GM21576 (cell line): ENCODE measurements at regions not wholly inside any gene's neighbourhood (a gene's known extent, or its start where the extent isn't known, plus 50 kb on each side); places are given as distances from the start of the nearest gene placed in this dataset.

Source experiments
- ATAC-seq: cut with Tn5 transposase; IDR thresholded peaks from one replicate; pipeline ENCODE4 v1.9.1; 2021; ENCODE audit warnings: mild to moderate bottlenecking, moderate library complexity; ENCODE audit not compliant: unreplicated experiment

DNA sequence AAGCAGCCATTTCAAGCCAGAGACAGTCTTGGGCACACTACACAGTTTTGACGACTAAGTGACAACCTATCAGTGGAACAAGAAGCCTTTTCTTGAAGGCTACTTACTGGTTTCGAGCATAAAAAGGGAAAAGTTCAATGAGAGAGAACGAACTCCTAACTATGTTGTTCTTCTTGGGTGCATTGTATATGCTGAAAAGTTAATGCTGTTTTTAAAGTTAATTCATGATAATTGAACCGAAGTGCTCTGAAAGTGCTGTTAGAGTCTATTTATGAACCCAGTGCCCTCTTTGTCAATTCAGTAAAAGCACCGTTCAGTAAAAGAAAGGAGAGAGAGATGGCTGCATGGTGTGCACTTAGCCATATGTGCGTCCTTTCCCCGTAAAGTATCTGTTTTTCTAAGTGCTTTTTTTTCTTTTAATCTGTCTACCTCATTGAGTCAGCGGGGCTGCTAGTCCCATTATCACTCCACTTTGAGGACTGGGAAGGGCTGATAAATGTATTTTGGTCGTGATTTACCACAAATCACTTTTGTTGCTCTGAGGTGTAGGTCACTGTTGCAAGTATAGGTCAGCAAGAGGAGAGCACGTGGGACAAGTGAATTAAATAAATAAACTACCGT lies 380.7 kb upstream of the GOLIM4 start:
- ATAC-seq, result no peak

DNA sequence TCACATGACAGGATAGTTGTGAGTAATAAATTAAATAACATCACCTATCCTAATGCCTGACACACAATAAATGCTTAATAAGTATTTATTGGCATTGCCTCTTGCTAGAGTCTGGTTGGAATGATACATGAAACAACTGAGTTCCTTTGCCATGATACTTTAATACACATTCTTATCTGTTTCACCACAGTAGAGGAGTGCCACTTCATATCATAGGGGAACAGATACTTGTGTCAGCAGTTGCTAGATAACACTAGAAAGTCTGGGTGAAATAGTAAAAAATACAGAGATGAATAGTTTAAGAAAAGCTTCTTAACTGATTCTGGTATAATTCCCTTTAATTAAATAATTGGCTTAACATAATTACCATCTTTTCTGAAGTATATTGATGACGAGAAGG lies 380.0 kb upstream of the GOLIM4 start:
- ATAC-seq, result no peak

DNA sequence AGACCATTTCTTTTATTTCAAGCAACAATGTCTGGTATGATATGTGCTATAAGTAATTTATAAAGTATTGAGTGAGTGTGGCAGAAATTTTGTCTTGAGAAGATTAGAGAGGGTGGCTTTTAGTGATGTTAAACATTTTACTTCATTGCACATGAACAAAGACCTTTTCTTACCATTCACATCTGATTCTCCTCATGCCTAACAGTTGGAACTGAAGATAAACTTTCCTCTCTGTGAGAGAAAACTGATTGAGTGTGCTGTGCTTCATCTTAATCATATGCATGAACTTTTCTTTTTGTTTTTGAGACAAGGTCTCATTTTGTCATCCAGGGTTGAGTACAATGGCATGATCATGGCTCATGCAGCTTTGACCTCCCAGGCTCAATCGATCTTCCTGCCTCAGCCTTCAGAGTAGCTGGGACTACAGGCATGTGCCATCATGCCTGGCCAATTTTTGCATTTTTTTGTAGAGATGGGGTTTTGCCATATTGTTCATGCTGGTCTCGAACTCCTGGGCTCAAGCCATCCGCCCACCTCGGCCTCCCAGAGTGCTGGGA lies 377.7 kb upstream of the GOLIM4 start:
- no peak for ATAC-seq

DNA sequence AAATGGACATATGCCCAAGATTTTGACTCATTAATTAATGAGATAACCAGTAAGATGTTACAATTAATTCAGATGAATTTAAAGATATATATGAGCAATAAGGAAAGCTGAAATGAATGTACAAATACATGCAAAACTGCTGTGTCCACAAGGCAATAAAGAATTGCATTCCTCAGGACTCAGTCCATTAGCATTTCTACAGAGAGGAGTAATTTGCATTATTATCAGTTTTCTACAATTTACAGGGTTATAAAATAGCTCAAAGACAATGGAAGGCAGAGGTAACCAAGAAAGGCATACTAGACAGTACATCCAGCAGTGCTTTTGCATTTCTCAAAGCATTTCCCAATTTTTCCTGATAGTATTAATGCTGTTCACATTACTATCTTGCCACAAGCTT lies 377.1 kb upstream of the GOLIM4 start:
- no peak for ATAC-seq

DNA sequence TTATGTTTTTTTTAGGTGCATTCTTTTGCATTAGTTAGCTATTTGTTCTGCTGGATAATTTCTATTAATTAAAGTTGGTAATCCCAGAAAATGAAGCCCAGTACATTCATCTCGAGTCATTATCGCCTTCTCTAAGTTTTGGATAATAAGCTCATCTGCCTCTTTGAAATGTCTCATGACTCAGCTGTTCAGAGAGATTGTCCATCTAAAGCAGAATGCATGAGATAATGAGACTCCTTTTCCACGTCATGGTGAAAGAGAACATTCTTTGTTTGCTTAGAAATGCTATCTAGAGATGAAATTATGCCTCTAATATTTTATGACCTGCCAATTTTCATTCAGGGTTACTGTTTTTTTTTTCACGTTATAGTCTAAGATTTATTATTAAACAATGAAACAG lies 374.7 kb upstream of the GOLIM4 start:
- no peak for ATAC-seq

DNA sequence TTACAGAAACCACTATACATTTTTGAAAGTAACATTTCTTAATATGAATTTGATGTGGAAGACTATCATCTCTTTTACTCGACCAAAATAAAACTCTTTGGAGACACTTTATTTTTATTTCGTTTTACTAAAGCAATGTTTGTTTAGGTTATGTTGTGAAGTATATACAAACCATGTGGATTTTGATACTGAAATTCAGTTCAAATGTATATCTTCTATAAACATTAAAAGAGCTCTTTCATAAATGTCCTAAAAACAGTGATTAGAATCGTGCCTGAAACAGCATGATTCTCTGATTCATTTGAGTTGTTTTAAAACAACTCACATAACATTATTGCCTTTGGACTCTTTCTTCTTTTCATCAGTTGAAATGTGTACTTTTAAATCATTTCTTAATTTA lies 373.7 kb upstream of the GOLIM4 start:
- ATAC-seq, result no peak

DNA sequence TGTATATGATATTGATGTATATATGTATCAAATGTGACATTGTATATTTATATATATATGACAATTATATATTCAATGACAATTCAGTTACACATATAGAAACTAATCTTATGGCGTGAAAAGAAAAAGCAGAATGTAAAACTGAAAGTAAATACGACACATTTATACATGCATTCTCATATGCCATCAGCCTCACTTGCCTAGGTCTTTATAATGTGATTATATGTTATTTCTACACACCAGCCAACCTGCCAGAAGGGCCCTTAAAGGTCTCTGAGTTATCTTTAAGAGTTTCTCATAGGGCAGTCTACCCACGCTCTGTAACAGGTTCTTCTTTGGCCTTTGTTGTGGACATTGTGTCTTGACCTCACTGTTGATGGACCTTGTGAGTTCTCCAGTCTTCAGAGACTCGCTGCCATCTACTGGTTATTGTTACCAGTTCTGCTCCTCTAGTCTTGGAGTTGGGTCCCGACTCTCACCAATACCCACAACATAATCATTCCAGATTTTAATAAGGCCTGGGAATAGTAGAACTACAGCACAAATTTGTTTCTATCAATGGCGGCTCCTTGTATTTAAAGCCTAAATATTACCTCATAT lies 371.5 kb upstream of the GOLIM4 start:
- no peak for ATAC-seq

DNA sequence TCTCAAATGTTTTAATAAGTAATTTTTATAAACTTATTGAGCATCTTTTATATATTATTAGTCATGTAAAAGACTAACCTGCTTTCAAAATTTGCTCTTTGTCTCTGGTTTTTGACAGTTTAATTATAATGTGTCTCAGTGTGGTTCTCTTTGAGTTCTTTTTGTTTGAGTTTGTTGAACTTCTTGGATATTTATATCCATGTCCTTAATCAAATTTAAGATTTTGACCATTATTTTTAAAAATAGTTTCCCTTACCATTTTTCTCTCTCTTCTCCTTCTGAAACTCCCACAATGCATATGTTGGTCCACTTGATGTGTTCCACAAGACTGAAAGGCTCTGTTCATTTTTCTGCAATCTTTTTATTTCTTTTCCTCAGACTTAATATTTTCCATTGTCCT lies 366.1 kb upstream of the GOLIM4 start:
- no peak for ATAC-seq

DNA sequence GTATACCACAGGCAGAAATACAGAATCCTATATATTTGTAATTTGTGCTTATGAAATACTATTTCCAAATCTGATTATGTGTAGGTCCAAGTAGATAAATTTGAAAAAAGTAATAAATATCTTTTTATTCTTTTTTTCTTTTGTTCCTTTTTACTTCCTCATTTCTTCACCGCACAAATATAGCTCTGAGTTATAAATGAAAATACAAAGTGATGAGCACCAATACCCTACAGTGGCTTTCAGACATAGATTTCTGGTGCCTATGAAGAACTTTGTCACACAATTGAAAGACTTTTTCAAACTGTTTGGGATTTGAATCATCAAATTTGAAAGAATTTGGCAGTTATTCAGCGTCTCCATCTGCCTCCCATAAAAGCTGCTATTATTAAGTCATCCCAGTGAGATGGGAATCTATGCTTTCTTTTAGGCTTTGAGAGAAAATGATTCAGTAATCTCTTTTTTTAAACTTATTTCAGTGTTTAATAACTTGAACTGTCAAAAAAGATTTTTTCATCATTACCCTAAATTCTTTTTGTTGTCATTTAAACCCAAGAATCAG lies 363.6 kb upstream of the GOLIM4 start:
- ATAC-seq, result no peak

DNA sequence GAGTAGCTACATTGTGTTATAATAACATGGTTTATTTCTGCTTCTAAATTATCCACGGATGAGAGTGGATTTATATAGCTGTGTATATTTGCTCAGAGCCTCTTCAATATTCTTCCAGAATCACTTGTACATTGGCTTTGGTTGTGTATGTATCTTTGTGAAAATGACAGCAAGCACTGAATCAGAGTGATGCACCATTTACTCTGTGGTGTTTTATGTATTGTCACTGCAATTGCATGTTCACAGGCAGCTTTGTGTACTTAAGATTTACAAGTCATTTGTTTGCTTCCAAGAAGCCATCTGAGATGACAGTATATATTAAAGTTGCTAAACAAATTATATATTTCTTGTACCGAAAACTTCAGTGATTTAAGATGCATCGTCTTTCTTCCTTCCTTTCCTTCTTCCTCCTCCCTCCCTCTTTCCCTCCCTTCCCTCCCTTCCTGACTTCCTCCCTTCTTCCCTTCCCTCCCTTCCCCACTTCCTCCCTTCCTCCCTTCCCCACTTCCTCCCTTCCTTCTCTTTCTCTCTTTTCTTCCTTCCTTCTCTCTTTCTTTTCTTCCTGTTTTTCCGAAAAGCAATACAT lies 362.3 kb upstream of the GOLIM4 start:
- no peak for ATAC-seq

DNA sequence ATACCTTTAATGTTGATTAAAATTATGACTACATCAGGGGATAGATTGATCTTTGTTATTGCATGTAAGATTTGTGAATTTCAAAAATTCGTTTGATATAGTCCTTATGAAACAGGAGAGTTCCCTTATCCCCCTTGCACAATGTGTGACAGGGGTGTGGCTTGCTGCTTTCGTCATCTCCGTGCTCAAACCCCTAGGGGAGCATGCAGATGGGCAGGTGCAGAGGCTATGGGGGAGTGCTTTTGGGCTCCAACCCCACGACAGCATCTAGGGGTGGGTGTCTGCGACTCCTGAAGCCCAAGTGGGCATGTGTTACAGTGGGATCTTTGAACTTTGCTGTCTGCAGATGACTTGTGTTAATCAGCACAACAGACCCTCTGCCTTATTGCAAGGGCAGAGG lies 360.1 kb upstream of the GOLIM4 start:
- ATAC-seq, result no peak

DNA sequence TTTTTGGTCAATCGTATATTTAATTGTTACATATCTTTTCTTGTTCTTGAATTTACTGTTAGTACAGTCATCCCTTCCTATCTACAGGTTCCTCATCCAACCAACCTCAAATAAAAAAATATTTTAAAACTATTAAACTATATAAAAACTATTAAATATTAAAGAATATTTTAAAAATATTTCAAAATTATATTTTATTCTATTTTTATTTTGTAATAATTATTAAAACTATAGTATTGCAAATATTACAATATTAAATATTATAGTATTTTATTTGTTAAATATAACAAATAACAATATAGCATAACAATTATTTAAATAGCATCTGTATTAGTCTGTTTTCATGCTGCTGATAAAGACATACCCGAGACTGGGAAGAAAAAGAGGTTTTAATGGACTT lies 357.9 kb upstream of the GOLIM4 start:
- no peak for ATAC-seq

DNA sequence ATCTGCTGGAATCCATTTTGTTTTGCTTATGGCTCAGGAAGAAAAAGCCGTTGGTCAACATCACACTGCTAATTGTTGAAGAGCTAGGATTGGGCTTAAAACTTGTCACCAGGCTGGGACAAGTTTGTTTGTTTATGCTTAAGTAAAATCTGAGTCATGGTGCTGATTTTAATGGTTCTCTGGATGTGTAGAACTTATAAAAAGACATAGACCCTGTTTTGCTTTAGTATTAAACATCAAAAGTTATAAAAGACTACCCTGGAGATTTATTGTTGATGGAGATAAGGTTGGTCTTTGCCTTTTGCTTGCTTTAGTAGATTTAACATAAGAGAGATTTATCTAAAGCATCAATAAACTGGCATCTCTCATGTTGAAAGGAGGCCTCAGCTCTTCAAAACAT lies 348.2 kb upstream of the GOLIM4 start:
- ATAC-seq, result no peak

DNA sequence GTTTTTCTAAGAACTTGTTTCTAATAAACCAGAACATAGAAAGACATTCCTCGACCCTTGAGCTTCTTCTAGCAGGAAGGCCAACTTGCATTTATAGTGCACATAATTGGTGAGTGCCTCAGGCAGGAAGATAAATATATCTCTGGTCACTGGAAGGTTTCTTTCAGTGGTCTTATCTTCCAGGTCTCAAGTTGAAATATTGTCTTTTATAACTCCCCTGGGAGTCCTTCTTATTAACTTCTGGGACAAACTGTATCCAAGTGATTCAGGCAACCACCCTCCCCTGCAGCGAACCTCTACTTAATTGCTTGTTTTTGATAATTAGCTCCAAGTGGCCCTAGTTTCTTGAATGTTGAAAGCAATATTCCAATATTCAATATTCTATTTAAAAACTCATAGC lies 346.8 kb upstream of the GOLIM4 start:
- ATAC-seq, result no peak

DNA sequence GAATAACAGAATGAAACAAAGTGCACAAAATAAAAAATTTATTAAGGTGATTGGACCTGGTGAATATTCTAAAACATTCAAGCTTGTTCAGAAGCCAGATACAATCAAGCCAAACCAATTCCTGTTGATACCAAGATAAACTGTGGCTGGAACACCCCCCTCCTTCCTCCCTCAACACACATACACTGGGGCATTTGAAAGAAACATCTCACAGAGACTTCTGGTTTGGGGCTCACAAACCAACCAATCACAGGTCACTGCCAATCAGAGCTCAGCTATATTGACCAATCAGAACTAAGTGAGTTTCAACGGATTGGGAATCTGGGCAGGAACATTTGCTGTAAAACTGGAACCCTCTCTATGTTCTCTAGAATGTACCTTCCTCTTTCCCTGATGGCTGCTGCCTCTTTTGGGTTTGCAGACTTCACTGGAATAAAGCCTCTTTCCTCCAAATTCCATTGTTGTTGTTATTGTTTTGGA lies 340.6 kb upstream of the GOLIM4 start:
- no peak for ATAC-seq

DNA sequence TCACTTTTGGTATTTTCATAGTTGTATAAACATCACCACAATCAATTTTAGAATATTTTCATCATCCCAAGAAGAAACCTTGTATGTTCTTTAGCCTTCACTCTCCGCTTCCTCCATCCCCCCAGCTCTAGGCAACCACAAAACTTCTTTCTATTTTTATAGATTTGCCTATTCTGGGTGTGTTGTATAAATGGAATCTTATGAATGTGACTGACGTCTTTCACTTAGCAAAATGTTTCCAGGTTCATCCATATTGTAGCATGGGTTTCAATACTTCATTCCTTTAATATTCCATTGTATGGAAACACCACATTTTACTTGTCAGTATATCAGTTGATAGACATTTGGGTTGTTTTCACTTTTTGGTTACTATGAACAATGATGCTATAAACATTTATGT lies 335.8 kb upstream of the GOLIM4 start:
- ATAC-seq, result no peak

DNA sequence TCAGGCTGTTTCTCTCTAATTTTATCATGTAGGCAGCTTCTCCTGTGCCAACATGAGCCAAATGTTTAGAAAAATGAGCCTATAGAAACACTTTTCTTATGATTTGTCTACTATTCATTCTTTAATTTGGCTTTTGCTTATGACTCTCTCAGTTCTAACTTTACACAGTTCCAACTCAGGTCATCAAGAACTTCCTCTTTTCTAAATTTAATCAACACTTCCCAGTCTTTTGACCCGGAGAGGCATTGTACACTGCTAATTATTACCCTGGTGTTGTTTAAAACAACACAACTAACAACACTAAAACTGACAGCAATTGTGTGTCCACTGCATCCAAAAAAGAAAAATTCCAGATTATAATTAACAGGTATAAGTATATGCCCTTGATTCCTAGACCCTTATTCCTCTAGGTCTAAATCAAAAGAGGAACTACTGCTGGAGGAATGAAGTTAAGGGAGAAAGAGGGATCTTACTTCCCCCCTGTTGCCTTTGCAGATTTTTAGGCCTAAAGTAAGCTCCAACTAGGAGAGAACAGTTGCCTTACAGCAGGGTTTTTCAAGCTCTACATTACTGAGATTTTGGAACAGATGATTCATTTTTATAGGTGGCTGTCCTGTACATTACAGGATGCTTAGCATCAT lies 332.2 kb upstream of the GOLIM4 start:
- no peak for ATAC-seq

DNA sequence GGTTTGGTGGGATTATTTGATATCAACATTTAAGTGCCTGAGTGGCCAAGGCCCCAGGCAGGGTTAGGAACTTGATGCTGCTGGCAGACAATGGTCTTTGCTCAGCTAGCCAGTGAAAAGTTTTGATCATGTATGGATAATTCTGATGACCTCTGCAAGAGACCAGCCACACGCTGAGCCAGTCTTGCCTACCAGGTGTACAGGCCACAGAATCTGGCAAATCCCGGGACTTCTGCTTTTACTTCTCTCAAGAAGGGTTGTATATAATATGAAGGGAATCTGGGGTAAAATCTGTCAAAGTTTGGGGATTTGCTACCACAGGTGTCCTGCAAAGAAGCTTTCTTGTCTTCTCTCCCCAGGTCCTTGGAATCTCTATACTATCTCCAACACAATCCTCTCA lies 331.4 kb upstream of the GOLIM4 start:
- no peak for ATAC-seq

DNA sequence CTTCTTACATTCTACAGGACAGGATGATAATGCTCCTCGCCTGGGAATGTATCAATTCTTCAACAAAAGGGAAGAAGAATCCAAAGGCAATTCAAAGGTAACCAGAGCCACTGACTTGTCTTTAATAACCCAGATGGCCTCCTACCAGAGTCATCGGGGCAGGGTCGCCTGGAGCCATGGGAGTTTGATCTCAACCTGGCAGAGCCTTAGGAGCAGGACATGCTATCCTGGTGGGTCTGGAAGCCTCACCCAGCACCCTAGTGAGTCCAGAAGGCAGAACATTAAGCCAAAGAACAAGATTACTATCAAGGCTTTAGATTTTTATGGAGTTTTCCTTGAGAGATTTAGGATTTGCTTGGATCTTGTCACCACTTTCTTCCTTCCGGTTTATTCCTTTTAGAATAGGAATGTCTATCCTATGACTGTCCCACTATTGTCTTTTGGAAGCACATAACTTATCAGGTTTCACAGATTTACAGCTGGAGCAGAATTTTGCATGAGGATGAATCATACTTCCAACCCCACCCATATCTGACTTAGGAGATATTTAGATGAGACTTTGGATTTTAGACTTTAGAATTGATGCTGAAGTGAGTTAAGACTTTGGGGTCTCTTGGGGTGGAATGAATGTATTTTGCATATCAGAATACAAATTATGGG lies 330.3 kb upstream of the GOLIM4 start:
- ATAC-seq, result no peak

DNA sequence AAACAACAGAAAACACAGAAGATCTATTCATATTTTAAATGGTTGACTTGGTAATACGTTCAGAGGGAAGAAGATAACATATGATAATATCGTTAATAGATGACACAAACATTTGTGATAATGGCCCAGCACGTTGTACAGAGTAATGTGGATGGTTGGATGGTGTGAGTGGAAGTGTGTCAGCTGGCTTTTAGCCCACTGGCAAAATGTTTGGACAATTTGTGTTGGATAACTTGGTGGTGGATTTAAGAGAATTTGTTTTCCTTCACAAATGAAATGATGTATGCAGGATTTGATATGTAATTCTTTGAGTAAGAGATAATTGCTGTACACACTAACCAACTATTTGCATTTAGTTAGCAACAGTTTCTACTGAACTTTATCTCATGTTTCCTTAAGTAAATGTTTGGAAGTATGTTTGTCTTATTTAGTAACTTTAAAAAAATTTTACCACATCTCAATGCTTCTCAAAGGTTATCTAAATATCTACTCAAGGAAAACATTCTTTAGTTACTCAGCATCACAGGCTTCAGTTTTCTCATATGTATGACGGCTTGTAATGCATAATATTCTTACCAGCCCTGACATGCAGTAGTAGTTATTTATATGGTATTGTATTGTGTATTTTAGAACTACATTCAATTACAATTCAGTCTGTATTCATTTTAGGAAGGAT lies 328.5 kb upstream of the GOLIM4 start:
- no peak for ATAC-seq

DNA sequence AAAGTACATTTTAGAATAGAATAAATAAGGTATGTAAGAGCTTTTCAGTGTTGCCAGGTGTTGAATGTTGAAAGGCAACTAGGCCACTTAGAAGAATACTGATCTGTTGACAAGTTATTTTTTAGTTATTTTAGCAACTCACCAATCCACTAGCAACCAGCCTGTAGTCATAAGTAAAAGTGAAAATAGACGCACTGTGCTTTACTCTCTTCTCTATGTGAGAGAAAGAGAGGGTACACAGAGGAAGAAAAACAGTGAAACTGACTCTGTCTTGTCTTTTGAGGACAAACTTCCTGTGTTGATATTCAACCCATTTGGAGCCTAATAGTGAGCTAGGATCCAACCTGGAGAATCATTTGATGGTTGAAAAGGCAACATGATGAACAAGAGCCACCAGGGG lies 327.1 kb upstream of the GOLIM4 start:
- ATAC-seq, result no peak
